Activated CD8-positive, alpha-beta memory T cell treated with anti-CD3 and anti-CD28 coated beads, Interleukin-2, amount 50 U/mL, for 1 hour (primary cell): ENCODE measurements at regions not wholly inside any gene's neighbourhood (a gene's known extent, or its start where the extent isn't known, plus 50 kb on each side); places are given as distances from the start of the nearest gene placed in this dataset.

Experiments
- DNase-seq: peaks from one replicate; pipeline ENCODE4 v3.0.0-alpha.2; 2020; ENCODE audit errors: extremely low read depth

- no peak for DNase-seq
Observed at GRCh38 chr15:31262901-31263671, 63.5 kb upstream of the KLF13 start.

GRCh38 chr15:31263751-31264558, 62.7 kb upstream of the KLF13 start:
- peak; percentile 27 for DNase-seq

- no peak for DNase-seq
Observed at GRCh38 chr15:31264559-31265089, 62.0 kb upstream of the KLF13 start.

GRCh38 chr15:31265090-31265870, 61.4 kb upstream of the KLF13 start:
- no peak for DNase-seq

GRCh38 chr15:31265871-31266711, 60.5 kb upstream of the KLF13 start:
- peak; percentile 36 for DNase-seq

GRCh38 chr15:31266712-31267111, 59.9 kb upstream of the KLF13 start:
- no peak for DNase-seq

GRCh38 chr15:31267161-31268107, 59.2 kb upstream of the KLF13 start:
- DNase-seq, result no peak

- no peak for DNase-seq
Observed at GRCh38 chr15:31268108-31268501, 58.5 kb upstream of the KLF13 start.

- DNase-seq, result no peak
Observed at GRCh38 chr15:31268911-31269784, 57.5 kb upstream of the KLF13 start.

- DNase-seq, result no peak
Observed at GRCh38 chr15:31269816-31270575, 56.6 kb upstream of the KLF13 start.

- no peak for DNase-seq
Observed at GRCh38 chr15:31270767-31271166, 55.9 kb upstream of the KLF13 start.

GRCh38 chr15:31271224-31271635, 55.4 kb upstream of the KLF13 start:
- no peak for DNase-seq

- DNase-seq, result no peak
Observed at GRCh38 chr15:31271711-31272557, 54.7 kb upstream of the KLF13 start.

- no peak for DNase-seq
Observed at GRCh38 chr15:31272558-31273257, 53.9 kb upstream of the KLF13 start.

- DNase-seq, result no peak
Observed at GRCh38 chr15:31273258-31273941, 53.2 kb upstream of the KLF13 start.
